GM23248 (cell line): ENCODE measurements at regions not wholly inside any gene's neighbourhood (a gene's known extent, or its start where the extent isn't known, plus 50 kb on each side); places are given as distances from the start of the nearest gene placed in this dataset.

Experiments used
- DNase-seq: peaks from one replicate; pipeline ENCODE4 v3.0.0-alpha.2; 2015
- H2AFZ ChIP-seq: fragments of 200-600 bp; sonication (generic); 2 replicates; pipeline ENCODE4 v1.6.1; 2016; ENCODE audit warnings: antibody characterized with exemption
- H3F3A ChIP-seq: fragments of 200-600 bp; sonication (generic); 2 replicates; pipeline ENCODE4 v1.6.1; 2016; ENCODE audit warnings: mild to moderate bottlenecking, antibody characterized with exemption, mixed run types; ENCODE audit not compliant: insufficient read depth
- H3K27ac ChIP-seq: fragments of 200-600 bp; sonication (generic); 2 replicates; pipeline ENCODE4 v1.5.1; 2016; ENCODE audit warnings: mild to moderate bottlenecking
- H3K27me3 ChIP-seq: fragments of 200-600 bp; sonication (generic); replicated peaks from 2 replicates; pipeline ENCODE4 v1.6.1; 2016; ENCODE audit warnings: mild to moderate bottlenecking; ENCODE audit not compliant: insufficient read depth
- H3K36me3 ChIP-seq: fragments of 200-600 bp; sonication (generic); 2 replicates; pipeline ENCODE4 v1.6.1; 2016; ENCODE audit warnings: low read depth, mild to moderate bottlenecking
- H3K4me1 ChIP-seq: fragments of 200-600 bp; sonication (generic); 2 replicates; pipeline ENCODE4 v1.6.1; 2016; ENCODE audit warnings: mild to moderate bottlenecking; ENCODE audit not compliant: insufficient read depth
- H3K4me2 ChIP-seq: fragments of 200-600 bp; sonication (generic); one replicate; pipeline ENCODE4 v1.6.1; 2016; ENCODE audit warnings: mild to moderate bottlenecking; ENCODE audit not compliant: unreplicated experiment
- H3K4me3 ChIP-seq: fragments of 200-600 bp; sonication (generic); 2 replicates; pipeline ENCODE4 v1.5.1; 2016; ENCODE audit warnings: mild to moderate bottlenecking
- H3K79me2 ChIP-seq: fragments of 200-600 bp; sonication (generic); 2 replicates; pipeline ENCODE4 v1.6.1; 2016; ENCODE audit warnings: mild to moderate bottlenecking; ENCODE audit not compliant: insufficient read depth
- H3K9ac ChIP-seq: fragments of 200-600 bp; sonication (generic); 2 replicates; pipeline ENCODE4 v1.6.1; 2016; ENCODE audit warnings: mild to moderate bottlenecking
- H3K9me2 ChIP-seq: fragments of 200-600 bp; sonication (generic); 2 replicates; pipeline ENCODE4 v1.6.1; 2016; ENCODE audit warnings: mixed run types, mild to moderate bottlenecking, moderate library complexity; ENCODE audit not compliant: insufficient read depth
- H3K9me3 ChIP-seq: fragments of 200-600 bp; sonication (generic); one replicate; pipeline ENCODE4 v1.6.1; 2017; ENCODE audit warnings: low read depth
- H4K20me1 ChIP-seq: fragments of 200-600 bp; sonication (generic); 2 replicates; pipeline ENCODE4 v1.6.0; 2016; ENCODE audit not compliant: insufficient read depth
- EZH2 ChIP-seq: fragments of 200-600 bp; sonication (generic); IDR thresholded peaks from 2 replicates; pipeline ENCODE4 v1.6.1; 2018; ENCODE audit warnings: antibody characterized with exemption, mild to moderate bottlenecking; ENCODE audit not compliant: insufficient read depth, poor library complexity, severe bottlenecking
- EZH2phosphoT487 ChIP-seq: fragments of 200-600 bp; sonication (generic); IDR thresholded peaks from 2 replicates; pipeline ENCODE4 v1.6.1; 2018; ENCODE audit warnings: antibody characterized with exemption, moderate library complexity, mild to moderate bottlenecking, low read depth; ENCODE audit not compliant: insufficient read depth
- WGBS, 2 experiments: methylation state at CpG; one replicate each; pipeline ENCODE4 v1.1.6; 2015 to 2017; ENCODE audit warnings: low lambda C conversion rate in 2 of 2, low coverage in 1 of 2; ENCODE audit errors: missing lambda C conversion rate in 2 of 2; 5-methylcytosine and 5-hydroxymethylcytosine counted together
- in situ Hi-C: fragments of 300-500 bp; cut with MboI; formaldehyde crosslinking; loops from 2 replicates; pipeline ENCODE4 v1.15.0; 2020

GRCh38 chr3:104632521-104632920 lies 734.2 kb upstream of the ALCAM start:
- H3K36me3 ChIP-seq = no peaks in the 10 kb centered on the region
- in situ Hi-C loops = no loop called here
- no peak for DNase-seq
- H2AFZ ChIP-seq = no peak overlapping the region
- H4K20me1 ChIP-seq = no peaks in the 10 kb centered on the region
- peaks cover 17% of the 10 kb centered on the region for H3F3A ChIP-seq
- no peaks in the 10 kb centered on the region for H3K79me2 ChIP-seq
- no peak overlapping the region for H3K27ac ChIP-seq
- H3K27me3 ChIP-seq = no peaks in the 10 kb centered on the region
- no peak overlapping the region for H3K9ac ChIP-seq
- H3K9me3 ChIP-seq = no peaks in the 10 kb centered on the region
- no peak overlapping the region for H3K4me3 ChIP-seq
- H3K9me2 ChIP-seq = no peaks in the 10 kb centered on the region
- WGBS, 2 experiments = 90 to 91% methylated on average over 3 of the region's 3 CpGs
- H3K4me1 ChIP-seq = peaks cover 18% of the 10 kb centered on the region
- no peak for TF ChIP-seq EZH2
- TF ChIP-seq EZH2phosphoT487 = no peak
- no peak overlapping the region for H3K4me2 ChIP-seq

- Histone ChIP-seq H3F3A (peaks cover 17% of the 10 kb centered on the region), H3K79me2 (no peaks in the 10 kb centered on the region), H3K36me3 (no peaks in the 10 kb centered on the region), H2AFZ (no peak overlapping the region), H3K9me3 (no peaks in the 10 kb centered on the region), H3K4me2 (no peak overlapping the region), H3K9ac (no peak overlapping the region), H3K27me3 (no peaks in the 10 kb centered on the region), H3K4me1 (peaks cover 18% of the 10 kb centered on the region), H4K20me1 (no peaks in the 10 kb centered on the region), H3K9me2 (no peaks in the 10 kb centered on the region), H3K4me3 (no peak overlapping the region), H3K27ac (no peak overlapping the region)
- TF ChIP-seq EZH2 = no peak
- no peak for TF ChIP-seq EZH2phosphoT487
- in situ Hi-C loops = no loop called here
- DNase-seq = peak; percentile 1
- WGBS, 2 experiments = 76 to 78% methylated on average over 1 of the region's 1 CpG
These were observed 733.8 kb upstream of the ALCAM start for GRCh38 chr3:104632947-104633346.

- no peaks in the 10 kb centered on the region for H3F3A ChIP-seq
- no peak overlapping the region for H3K4me2 ChIP-seq
- no peak overlapping the region for H3K9ac ChIP-seq
- H3K27me3 ChIP-seq = no peaks in the 10 kb centered on the region
- in situ Hi-C loops = no loop called here
- DNase-seq = peak; percentile 1
- H3K4me3 ChIP-seq = no peak overlapping the region
- no peaks in the 10 kb centered on the region for H3K9me3 ChIP-seq
- H3K36me3 ChIP-seq = no peaks in the 10 kb centered on the region
- H3K4me1 ChIP-seq = no peaks in the 10 kb centered on the region
- H3K79me2 ChIP-seq = no peaks in the 10 kb centered on the region
- no peaks in the 10 kb centered on the region for H4K20me1 ChIP-seq
- no peak overlapping the region for H2AFZ ChIP-seq
- H3K27ac ChIP-seq = no peak overlapping the region
- no peaks in the 10 kb centered on the region for H3K9me2 ChIP-seq
- WGBS, 2 experiments = 40 to 53% methylated on average over 4 of the region's 4 CpGs
- TF ChIP-seq EZH2phosphoT487 (no peak), EZH2 (no peak)
These were observed 730.7 kb upstream of the ALCAM start for GRCh38 chr3:104635872-104636580.

GRCh38 chr3:104642827-104643226 lies 723.9 kb upstream of the ALCAM start:
- no peak for DNase-seq
- no peaks in the 10 kb centered on the region for H3K9me2 ChIP-seq

GRCh38 chr3:104646196-104646595 lies 720.5 kb upstream of the ALCAM start:
- H3K36me3 ChIP-seq = no peaks in the 10 kb centered on the region
- no peaks in the 10 kb centered on the region for H3K27me3 ChIP-seq
- no peak overlapping the region for H3K27ac ChIP-seq
- no peaks in the 10 kb centered on the region for H3K9me3 ChIP-seq
- no peaks in the 10 kb centered on the region for H3K4me1 ChIP-seq
- TF ChIP-seq EZH2phosphoT487 (no peak), EZH2 (no peak)
- no peak overlapping the region for H2AFZ ChIP-seq
- H3K4me2 ChIP-seq = no peak overlapping the region
- no peaks in the 10 kb centered on the region for H3K79me2 ChIP-seq
- H3K9ac ChIP-seq = no peak overlapping the region
- no peaks in the 10 kb centered on the region for H4K20me1 ChIP-seq
- no peaks in the 10 kb centered on the region for H3F3A ChIP-seq
- no peak overlapping the region for H3K4me3 ChIP-seq
- no peak for DNase-seq
- in situ Hi-C loops = no loop called here
- no peaks in the 10 kb centered on the region for H3K9me2 ChIP-seq

More at GRCh38 chr3:104642827-104643226, 723.9 kb upstream of the ALCAM start:
- Histone ChIP-seq H3K4me2 (no peak overlapping the region), H3K4me1 (no peaks in the 10 kb centered on the region), H3K9ac (no peak overlapping the region), H3K36me3 (no peaks in the 10 kb centered on the region), H3K27ac (no peak overlapping the region), H4K20me1 (no peaks in the 10 kb centered on the region), H3K27me3 (no peaks in the 10 kb centered on the region), H2AFZ (no peak overlapping the region), H3K4me3 (no peak overlapping the region), H3F3A (no peaks in the 10 kb centered on the region), H3K9me3 (no peaks in the 10 kb centered on the region), H3K79me2 (no peaks in the 10 kb centered on the region)
- in situ Hi-C loops = no loop called here
- TF ChIP-seq EZH2phosphoT487 (no peak), EZH2 (no peak)
